WTC11 (cell line): ENCODE measurements at regions not wholly inside any gene's neighbourhood (a gene's known extent, or its start where the extent isn't known, plus 50 kb on each side); places are given as distances from the start of the nearest gene placed in this dataset.

Experiments used
- FOXP1 ChIP-seq: sonication (generic); formaldehyde crosslinking; IDR thresholded peaks from 2 replicates; pipeline ENCODE4 v1.8.0; 2022; ENCODE audit warnings: missing genetic modification reagents, mild to moderate bottlenecking, moderate library complexity, borderline replicate concordance
- JUN ChIP-seq: sonication (generic); formaldehyde crosslinking; IDR thresholded peaks from 2 replicates; pipeline ENCODE4 v1.8.0; 2023; ENCODE audit warnings: mild to moderate bottlenecking, missing genetic modification reagents
- ZNF121 ChIP-seq: sonication (generic); formaldehyde crosslinking; IDR thresholded peaks from 2 replicates; pipeline ENCODE4 v1.8.0; 2023; ENCODE audit warnings: missing genetic modification reagents
- TF ChIP-seq, protein P1 (sequence below): fragments of 200-600 bp; IDR thresholded peaks from 2 replicates; pipeline ENCODE4 v1.8.0; 2022; ENCODE audit warnings: antibody characterized with exemption
- TF ChIP-seq, protein P2 (sequence below): sonication (generic); formaldehyde crosslinking; IDR thresholded peaks from 2 replicates; pipeline ENCODE4 v1.8.1; 2022; ENCODE audit warnings: mild to moderate bottlenecking, moderate library complexity, missing genetic modification reagents
- TF ChIP-seq, protein P3 (sequence below): sonication (generic); formaldehyde crosslinking; IDR thresholded peaks from 2 replicates; pipeline ENCODE4 v1.8.1; 2023; ENCODE audit warnings: mild to moderate bottlenecking, missing genetic modification reagents, moderate library complexity
- TF ChIP-seq, protein P4 (sequence below): sonication (generic); formaldehyde crosslinking; IDR thresholded peaks from 2 replicates; pipeline ENCODE4 v1.8.1; 2022; ENCODE audit warnings: mild to moderate bottlenecking, missing genetic modification reagents, moderate library complexity, borderline replicate concordance

DNA sequence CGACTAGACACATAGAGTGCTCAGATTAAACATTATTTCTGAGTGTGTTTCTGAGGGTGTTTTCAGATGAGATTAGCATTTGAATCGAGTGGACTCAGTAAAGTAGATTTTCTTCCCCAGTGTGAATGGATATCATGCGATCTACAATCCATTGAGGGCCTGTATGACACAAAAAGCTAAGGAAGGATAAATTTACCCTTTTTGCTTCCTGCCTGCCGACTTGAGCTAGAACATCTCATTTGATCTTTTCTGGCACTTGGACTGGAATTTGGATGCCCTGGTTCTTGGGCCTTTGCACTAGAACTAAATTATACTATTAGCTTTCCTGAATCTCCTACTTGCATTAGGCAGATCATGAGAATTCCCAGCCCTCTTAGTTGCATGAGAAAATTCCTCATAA, 675.8 kb downstream of the DOK5 start:
- TF ChIP-seq, protein P1, sequence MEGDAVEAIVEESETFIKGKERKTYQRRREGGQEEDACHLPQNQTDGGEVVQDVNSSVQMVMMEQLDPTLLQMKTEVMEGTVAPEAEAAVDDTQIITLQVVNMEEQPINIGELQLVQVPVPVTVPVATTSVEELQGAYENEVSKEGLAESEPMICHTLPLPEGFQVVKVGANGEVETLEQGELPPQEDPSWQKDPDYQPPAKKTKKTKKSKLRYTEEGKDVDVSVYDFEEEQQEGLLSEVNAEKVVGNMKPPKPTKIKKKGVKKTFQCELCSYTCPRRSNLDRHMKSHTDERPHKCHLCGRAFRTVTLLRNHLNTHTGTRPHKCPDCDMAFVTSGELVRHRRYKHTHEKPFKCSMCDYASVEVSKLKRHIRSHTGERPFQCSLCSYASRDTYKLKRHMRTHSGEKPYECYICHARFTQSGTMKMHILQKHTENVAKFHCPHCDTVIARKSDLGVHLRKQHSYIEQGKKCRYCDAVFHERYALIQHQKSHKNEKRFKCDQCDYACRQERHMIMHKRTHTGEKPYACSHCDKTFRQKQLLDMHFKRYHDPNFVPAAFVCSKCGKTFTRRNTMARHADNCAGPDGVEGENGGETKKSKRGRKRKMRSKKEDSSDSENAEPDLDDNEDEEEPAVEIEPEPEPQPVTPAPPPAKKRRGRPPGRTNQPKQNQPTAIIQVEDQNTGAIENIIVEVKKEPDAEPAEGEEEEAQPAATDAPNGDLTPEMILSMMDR: no peak
- TF ChIP-seq, protein P2, sequence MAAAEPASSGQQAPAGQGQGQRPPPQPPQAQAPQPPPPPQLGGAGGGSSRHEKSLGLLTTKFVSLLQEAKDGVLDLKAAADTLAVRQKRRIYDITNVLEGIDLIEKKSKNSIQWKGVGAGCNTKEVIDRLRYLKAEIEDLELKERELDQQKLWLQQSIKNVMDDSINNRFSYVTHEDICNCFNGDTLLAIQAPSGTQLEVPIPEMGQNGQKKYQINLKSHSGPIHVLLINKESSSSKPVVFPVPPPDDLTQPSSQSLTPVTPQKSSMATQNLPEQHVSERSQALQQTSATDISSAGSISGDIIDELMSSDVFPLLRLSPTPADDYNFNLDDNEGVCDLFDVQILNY (CRISPR knock-in tag): no peak
- TF ChIP-seq FOXP1 (CRISPR knock-in tag): no peak
- no peak for TF ChIP-seq ZNF121 (CRISPR knock-in tag)
- TF ChIP-seq, protein P3, sequence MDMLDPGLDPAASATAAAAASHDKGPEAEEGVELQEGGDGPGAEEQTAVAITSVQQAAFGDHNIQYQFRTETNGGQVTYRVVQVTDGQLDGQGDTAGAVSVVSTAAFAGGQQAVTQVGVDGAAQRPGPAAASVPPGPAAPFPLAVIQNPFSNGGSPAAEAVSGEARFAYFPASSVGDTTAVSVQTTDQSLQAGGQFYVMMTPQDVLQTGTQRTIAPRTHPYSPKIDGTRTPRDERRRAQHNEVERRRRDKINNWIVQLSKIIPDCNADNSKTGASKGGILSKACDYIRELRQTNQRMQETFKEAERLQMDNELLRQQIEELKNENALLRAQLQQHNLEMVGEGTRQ: no peak
- TF ChIP-seq JUN: no peak
- TF ChIP-seq, protein P4, sequence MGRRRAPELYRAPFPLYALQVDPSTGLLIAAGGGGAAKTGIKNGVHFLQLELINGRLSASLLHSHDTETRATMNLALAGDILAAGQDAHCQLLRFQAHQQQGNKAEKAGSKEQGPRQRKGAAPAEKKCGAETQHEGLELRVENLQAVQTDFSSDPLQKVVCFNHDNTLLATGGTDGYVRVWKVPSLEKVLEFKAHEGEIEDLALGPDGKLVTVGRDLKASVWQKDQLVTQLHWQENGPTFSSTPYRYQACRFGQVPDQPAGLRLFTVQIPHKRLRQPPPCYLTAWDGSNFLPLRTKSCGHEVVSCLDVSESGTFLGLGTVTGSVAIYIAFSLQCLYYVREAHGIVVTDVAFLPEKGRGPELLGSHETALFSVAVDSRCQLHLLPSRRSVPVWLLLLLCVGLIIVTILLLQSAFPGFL: no peak
